HL-60 (cell line): ENCODE measurements at regions not wholly inside any gene's neighbourhood (a gene's known extent, or its start where the extent isn't known, plus 50 kb on each side); places are given as distances from the start of the nearest gene placed in this dataset.

ENCODE experiments used
- DNase-seq, 2 experiments: peaks; one replicate each; pipeline ENCODE4 v3.0.0-alpha.2; 2010 to 2020; ENCODE audit warnings: low read depth in 1 of 2, low spot score in 1 of 2
- H3K27ac ChIP-seq: fragments of 250-450 bp; sonication (Bioruptor Pico); replicated peaks from 2 replicates; pipeline ENCODE4 v1.5.1; 2020; ENCODE audit warnings: mild to moderate bottlenecking, moderate library complexity
- H3K27me3 ChIP-seq: fragments of 250-450 bp; sonication (Bioruptor Pico); 2 replicates; pipeline ENCODE4 v1.5.1; 2021; ENCODE audit warnings: mild to moderate bottlenecking, moderate library complexity; ENCODE audit not compliant: insufficient read depth, poor library complexity, severe bottlenecking
- H3K4me3 ChIP-seq: replicated peaks from 2 replicates; pipeline ENCODE4 v1.5.1; 2011; ENCODE audit warnings: mild to moderate bottlenecking, control low read depth, low read length; ENCODE audit not compliant: insufficient read depth
- CTCF ChIP-seq: IDR thresholded peaks from one replicate; pipeline ENCODE4 v1.5.1; 2011; ENCODE audit warnings: low read length, control low read depth, inconsistent platforms; ENCODE audit not compliant: insufficient read depth
- GABPA ChIP-seq: IDR thresholded peaks from 2 replicates; pipeline ENCODE4 v1.6.1; 2012; ENCODE audit warnings: low read depth
- POLR2AphosphoS5 ChIP-seq: IDR thresholded peaks from 2 replicates; pipeline ENCODE4 v1.6.1; 2012; ENCODE audit warnings: low read depth
- REST ChIP-seq: IDR thresholded peaks from 2 replicates; pipeline ENCODE4 v1.6.1; 2012; ENCODE audit warnings: low read depth; ENCODE audit not compliant: insufficient replicate concordance
- SPI1 ChIP-seq: IDR thresholded peaks from 2 replicates; pipeline ENCODE4 v1.6.1; 2012; ENCODE audit warnings: low read depth, mild to moderate bottlenecking, borderline replicate concordance

DNA sequence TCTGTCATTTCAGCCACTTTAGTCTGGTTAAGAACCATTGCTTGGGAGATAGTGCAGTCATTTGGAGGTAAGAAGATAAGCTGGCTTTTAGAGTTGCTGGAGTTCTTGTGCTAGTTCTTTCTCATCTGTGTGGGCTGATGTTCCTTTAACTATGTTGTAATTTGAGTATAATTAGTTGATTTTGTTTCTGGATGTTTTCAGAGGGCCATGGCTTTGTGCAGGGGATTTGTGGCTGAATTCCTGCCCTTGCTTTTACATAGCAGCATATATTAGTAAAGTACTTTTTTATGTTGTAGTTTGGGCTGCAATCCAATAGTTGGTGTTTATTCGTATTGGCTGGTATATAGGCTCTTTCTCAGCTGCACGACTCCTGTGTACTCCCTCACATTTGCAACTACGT lies 339.6 kb downstream of the ANKRD50 start:
- no peak for TF ChIP-seq CTCF
- H3K27ac ChIP-seq = no peak overlapping the region
- DNase-seq = no peak
- no peak overlapping the region for H3K4me3 ChIP-seq
- no peaks in the 10 kb centered on the region for H3K27me3 ChIP-seq

GRCh38 chr4:124386163-124386562 lies 326.4 kb downstream of the ANKRD50 start:
- Histone ChIP-seq H3K27me3 (no peaks in the 10 kb centered on the region), H3K4me3 (no peak overlapping the region), H3K27ac (no peak overlapping the region)
- no peak for DNase-seq
- no peak for TF ChIP-seq GABPA
- no peak for TF ChIP-seq CTCF
- TF ChIP-seq SPI1 = no peak
- no peak for TF ChIP-seq POLR2AphosphoS5
- no peak for TF ChIP-seq REST

DNA sequence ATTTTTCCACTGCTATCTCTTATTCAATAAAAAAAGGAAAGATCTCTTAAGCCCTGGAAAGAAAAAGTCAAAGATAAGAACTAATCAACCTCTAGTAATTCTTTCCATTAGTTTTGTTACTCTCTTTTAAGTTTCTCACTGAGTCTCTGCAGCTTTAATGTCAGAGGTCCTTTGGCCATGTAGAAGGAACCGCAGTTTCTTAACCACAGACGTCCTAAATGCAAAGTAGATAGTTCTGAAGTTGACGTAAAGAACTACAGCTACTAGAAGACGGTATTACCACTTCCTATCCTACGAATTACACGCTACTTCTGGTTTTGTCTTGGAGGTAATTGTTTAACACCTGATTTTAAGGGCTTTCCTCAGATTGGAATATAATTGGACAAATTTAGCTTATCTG lies 325.9 kb downstream of the ANKRD50 start:
- no peak for DNase-seq

More for the DNA sequence above, 325.9 kb downstream of the ANKRD50 start:
- TF ChIP-seq SPI1 (no peak), CTCF (no peak), REST (no peak), GABPA (no peak), POLR2AphosphoS5 (no peak)
- H3K27me3 ChIP-seq = no peaks in the 10 kb centered on the region
- H3K27ac ChIP-seq = no peak overlapping the region
- H3K4me3 ChIP-seq = no peak overlapping the region
